NCI-H146 (cell line): ENCODE measurements at regions not wholly inside any gene's neighbourhood (a gene's known extent, or its start where the extent isn't known, plus 50 kb on each side); places are given as distances from the start of the nearest gene placed in this dataset.

Experiments
- DNase-seq: peaks from one replicate; lab custom pipeline; 2025; lab: John Stamatoyannopoulos, UW

- DNase-seq = no peak
These were observed 89.2 kb upstream of the DCBLD2 start for GRCh38 chr3:98990657-98991056.

- no peak for DNase-seq
These were observed 84.6 kb upstream of the DCBLD2 start for GRCh38 chr3:98986073-98986472.

GRCh38 chr3:98985431-98985830 is 83.9 kb upstream of the DCBLD2 start:
- no peak for DNase-seq

GRCh38 chr3:98984024-98984423 is 82.5 kb upstream of the DCBLD2 start:
- no peak for DNase-seq

- DNase-seq = no peak
These were observed 80.9 kb upstream of the DCBLD2 start for GRCh38 chr3:98982351-98982750.

- no peak for DNase-seq
These were observed 79.6 kb upstream of the DCBLD2 start for GRCh38 chr3:98980915-98981596.

- DNase-seq = no peak
These were observed 77.8 kb upstream of the DCBLD2 start for GRCh38 chr3:98979296-98979695.

- DNase-seq = no peak
These were observed 76.7 kb upstream of the DCBLD2 start for GRCh38 chr3:98978068-98978811.

- no peak for DNase-seq
These were observed 76.0 kb upstream of the DCBLD2 start for GRCh38 chr3:98977520-98977919.

- DNase-seq = no peak
These were observed 72.9 kb upstream of the DCBLD2 start for GRCh38 chr3:98974442-98974841.

GRCh38 chr3:98972720-98973119 is 71.2 kb upstream of the DCBLD2 start:
- DNase-seq = no peak

GRCh38 chr3:98972155-98972554 is 70.7 kb upstream of the DCBLD2 start:
- DNase-seq = no peak

GRCh38 chr3:98971169-98971681 is 69.7 kb upstream of the DCBLD2 start:
- no peak for DNase-seq

- no peak for DNase-seq
These were observed 67.8 kb upstream of the DCBLD2 start for GRCh38 chr3:98969295-98969694.

- DNase-seq = no peak
These were observed 67.3 kb upstream of the DCBLD2 start for GRCh38 chr3:98968824-98969223.

- DNase-seq = no peak
These were observed 66.9 kb upstream of the DCBLD2 start for GRCh38 chr3:98968347-98968746.

GRCh38 chr3:98967758-98968157 is 66.3 kb upstream of the DCBLD2 start:
- no peak for DNase-seq

- no peak for DNase-seq
These were observed 65.5 kb upstream of the DCBLD2 start for GRCh38 chr3:98966862-98967546.

GRCh38 chr3:98966434-98966833 is 64.9 kb upstream of the DCBLD2 start:
- no peak for DNase-seq

- DNase-seq = no peak
These were observed 63.3 kb upstream of the DCBLD2 start for GRCh38 chr3:98964784-98965183.

- DNase-seq = no peak
These were observed 62.1 kb upstream of the DCBLD2 start for GRCh38 chr3:98963546-98963945.

- no peak for DNase-seq
These were observed 61.5 kb upstream of the DCBLD2 start for GRCh38 chr3:98962951-98963350.
